C4-2B (cell line): ENCODE measurements at regions not wholly inside any gene's neighbourhood (a gene's known extent, or its start where the extent isn't known, plus 50 kb on each side); places are given as distances from the start of the nearest gene placed in this dataset.
"Not testable (repeated sequence)": the region's sequence is repeated elsewhere in the genome, so short reads cannot be mapped to it uniquely, and the experiment has no call there.

Experiments used
- H3K27ac ChIP-seq: fragments of 450-650 bp; 2 replicates; pipeline ENCODE4 v1.5.1; 2017
- ZFX ChIP-seq: fragments of 450-650 bp; IDR thresholded peaks from 2 replicates; pipeline ENCODE4 v1.6.1; 2017
- TF ChIP-seq, protein P1 (sequence below): fragments of 450-650 bp; conservative IDR thresholded peaks from 2 replicates; pipeline ENCODE4 v1.5.1; 2017; ENCODE audit warnings: mild to moderate bottlenecking

DNA sequence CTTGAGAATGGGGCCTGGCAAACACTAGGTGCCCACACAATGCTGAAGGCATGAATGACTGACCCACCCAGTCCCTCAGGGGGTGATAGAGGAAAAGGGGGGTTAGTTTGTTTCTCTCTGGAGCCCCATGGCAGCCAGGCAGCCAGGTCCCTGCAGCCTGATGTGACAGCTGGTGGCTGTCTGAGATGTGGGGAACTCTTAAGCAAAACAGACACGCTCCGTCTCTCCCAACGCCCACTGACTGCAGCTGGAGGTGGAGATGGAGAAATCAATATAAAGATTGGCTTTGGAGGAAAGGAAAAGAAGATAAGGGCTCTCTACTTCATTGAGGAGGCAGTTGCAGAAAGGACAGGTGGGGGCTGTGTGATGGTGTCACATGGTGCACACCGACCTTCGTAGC lies 240.8 kb upstream of the LHX5 start:
- no peak overlapping the region for H3K27ac ChIP-seq
- no peak for TF ChIP-seq ZFX
- TF ChIP-seq, protein P1, sequence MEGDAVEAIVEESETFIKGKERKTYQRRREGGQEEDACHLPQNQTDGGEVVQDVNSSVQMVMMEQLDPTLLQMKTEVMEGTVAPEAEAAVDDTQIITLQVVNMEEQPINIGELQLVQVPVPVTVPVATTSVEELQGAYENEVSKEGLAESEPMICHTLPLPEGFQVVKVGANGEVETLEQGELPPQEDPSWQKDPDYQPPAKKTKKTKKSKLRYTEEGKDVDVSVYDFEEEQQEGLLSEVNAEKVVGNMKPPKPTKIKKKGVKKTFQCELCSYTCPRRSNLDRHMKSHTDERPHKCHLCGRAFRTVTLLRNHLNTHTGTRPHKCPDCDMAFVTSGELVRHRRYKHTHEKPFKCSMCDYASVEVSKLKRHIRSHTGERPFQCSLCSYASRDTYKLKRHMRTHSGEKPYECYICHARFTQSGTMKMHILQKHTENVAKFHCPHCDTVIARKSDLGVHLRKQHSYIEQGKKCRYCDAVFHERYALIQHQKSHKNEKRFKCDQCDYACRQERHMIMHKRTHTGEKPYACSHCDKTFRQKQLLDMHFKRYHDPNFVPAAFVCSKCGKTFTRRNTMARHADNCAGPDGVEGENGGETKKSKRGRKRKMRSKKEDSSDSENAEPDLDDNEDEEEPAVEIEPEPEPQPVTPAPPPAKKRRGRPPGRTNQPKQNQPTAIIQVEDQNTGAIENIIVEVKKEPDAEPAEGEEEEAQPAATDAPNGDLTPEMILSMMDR = no peak

DNA sequence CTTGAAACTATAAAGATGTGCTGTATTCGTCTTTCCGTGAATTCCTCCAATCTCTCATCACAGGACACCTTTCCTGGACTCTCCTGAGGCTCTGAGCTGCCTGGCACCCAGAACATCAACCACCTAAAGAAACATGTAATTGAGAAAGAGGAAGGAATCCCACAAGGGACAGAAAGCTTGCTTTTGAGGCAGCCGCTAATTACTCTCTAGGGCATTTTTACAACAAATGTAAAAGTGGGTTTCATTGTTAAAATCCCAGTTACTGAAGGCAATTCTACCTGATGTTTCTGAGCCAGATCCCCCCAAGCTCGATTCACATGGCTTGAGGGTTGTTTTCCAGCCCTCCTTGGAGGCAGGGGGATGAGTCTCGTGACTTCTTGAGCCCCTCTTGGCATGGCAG lies 238.5 kb upstream of the LHX5 start:
- TF ChIP-seq, protein P1 = no peak
- no peak for TF ChIP-seq ZFX
- H3K27ac ChIP-seq = no peak overlapping the region

DNA sequence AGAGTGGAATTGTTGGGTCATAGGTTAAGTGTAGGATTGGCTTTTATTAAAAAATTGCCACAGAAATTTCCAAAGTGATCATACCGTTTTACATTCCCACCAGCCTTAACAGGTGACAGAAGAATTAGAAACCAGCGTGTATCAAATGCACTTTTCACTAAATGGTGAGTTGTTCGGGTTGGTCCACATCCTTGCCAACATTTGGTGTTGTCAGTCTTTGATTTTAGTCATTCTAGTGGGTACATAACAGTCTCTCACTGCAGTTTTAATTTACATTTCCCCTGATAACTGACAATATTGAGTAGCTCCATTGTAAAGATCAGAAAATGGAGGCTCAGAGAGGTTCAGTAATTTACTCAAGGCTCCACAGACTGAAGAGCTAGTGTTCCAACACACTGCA lies 237.8 kb upstream of the LHX5 start:
- H3K27ac ChIP-seq = no peak overlapping the region
- TF ChIP-seq ZFX = no peak
- TF ChIP-seq, protein P1 = no peak

DNA sequence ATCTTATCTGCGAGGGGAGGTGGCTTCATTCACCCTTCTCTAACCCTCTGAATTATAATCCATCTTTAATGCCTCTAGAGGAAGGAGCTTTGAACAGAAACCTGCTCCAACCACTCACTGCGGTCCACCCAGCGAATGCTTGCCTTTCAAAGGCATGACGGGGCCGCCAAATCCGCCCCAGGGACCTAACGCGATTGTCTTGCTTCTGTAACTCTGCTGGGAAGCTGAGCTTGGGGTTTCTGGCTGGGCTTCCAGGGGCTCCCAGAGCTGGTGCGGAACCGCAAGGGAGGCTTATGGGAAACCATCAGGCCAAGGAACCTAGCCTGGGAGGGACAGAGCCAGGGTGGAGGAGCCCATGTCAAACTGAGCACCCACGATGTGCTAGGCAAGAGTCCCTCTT lies 231.2 kb upstream of the LHX5 start:
- H3K27ac ChIP-seq = no peak overlapping the region
- TF ChIP-seq, protein P1 = no peak
- no peak for TF ChIP-seq ZFX

DNA sequence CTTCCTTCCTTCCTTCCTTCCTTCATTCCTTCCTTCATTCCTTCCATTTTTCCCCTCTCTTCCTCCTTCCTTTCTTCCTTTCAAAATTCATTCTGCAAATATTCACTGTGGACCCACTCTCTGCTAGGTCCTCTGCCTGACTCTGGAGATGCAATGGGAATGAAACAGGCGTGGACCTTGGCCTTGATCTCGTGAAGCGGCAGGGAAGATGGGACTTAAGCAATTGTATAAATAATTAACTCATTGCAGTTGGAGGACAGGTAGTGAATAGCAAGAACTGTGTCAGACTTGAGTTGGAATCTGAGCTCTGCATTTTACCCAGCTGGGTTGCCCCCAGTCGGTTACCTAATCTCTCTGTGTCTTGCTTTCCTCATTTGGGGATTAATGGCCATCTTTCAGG lies 230.6 kb upstream of the LHX5 start:
- TF ChIP-seq, protein P1 = no peak
- TF ChIP-seq ZFX = no peak
- no peak overlapping the region for H3K27ac ChIP-seq

DNA sequence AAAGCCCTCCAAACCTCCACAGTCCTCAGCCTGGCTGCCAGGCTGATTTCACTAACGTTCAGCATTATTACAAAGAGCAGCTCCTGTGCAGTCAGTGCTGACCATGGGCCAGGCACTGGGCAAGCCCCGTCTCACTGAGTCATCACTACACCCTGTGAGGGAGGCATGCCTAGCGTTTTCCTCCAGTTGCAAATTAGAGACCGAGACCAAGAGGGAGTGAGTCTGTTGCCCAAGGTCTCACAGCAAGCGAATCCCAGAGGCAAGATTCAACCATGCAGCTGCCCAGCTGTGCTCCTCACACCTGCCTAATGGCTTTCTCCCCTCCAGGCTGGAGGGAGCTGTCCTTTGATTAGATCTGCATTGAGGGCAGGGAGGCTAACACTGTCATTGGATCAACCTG lies 229.3 kb upstream of the LHX5 start:
- TF ChIP-seq ZFX = no peak
- TF ChIP-seq, protein P1 = no peak
- H3K27ac ChIP-seq = no peak overlapping the region

DNA sequence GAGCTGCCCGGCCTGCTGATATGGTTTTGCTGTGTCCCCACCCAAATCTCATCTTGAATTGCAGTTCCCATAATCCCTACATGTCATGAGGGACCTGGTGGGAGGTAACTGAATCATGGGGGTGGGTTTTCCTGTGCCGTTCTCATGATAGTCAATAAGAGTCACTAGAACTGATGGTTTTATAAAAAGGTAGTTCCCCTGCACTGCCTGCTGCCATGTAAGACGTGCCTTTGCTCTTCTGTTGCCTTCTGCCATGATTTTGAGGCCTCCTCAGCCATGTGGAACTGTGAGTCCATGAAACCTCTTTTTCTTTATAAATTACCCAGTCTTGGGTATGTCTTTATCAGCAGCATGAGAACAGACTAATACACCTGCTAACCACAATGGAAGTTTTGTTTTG lies 228.3 kb upstream of the LHX5 start:
- H3K27ac ChIP-seq = not testable (repeated sequence)

DNA sequence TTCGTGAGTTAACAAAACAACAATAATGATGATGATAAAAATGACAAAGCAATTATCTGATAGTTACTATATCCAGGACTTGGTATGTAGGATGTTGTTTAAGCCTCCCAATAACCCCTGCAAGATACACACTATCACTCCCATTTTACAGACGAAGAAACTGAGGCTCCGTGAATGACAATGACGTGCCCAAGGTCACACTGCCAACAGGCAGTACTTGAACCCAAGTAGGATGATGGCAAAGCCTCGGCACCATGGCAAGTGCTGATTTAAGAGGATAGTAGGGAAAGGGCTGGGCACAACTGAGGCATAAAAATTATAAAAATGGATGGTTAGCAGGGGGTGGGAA lies 226.8 kb upstream of the LHX5 start:
- no peak overlapping the region for H3K27ac ChIP-seq

More for the DNA sequence above, 226.8 kb upstream of the LHX5 start:
- TF ChIP-seq ZFX = no peak
- TF ChIP-seq, protein P1 = no peak
